ENCODE measurements at regions not wholly inside any gene's neighbourhood (a gene's known extent, or its start where the extent isn't known, plus 50 kb on each side); places are given as distances from the start of the nearest gene placed in this dataset.

DNA sequence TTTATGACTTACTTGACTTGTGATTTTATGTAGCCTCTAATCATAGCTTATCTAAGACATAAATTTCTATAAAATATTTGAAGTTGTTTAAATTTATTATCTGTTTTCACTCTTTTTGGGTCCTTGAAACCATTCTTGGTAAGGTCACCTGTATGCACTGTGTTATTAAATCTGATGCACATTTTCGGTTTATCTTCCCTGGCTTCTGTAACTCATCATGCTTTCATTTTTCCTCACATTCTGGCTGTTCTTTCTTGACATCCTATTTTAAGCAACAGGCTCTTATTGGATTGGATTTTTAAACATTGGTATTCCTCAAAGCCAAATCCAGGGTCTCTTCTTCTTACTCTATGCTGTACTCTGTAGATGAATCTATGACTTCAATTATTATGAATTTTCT, 341.6 kb downstream of the TGFB2 start:
- TF ChIP-seq, protein P1, sequence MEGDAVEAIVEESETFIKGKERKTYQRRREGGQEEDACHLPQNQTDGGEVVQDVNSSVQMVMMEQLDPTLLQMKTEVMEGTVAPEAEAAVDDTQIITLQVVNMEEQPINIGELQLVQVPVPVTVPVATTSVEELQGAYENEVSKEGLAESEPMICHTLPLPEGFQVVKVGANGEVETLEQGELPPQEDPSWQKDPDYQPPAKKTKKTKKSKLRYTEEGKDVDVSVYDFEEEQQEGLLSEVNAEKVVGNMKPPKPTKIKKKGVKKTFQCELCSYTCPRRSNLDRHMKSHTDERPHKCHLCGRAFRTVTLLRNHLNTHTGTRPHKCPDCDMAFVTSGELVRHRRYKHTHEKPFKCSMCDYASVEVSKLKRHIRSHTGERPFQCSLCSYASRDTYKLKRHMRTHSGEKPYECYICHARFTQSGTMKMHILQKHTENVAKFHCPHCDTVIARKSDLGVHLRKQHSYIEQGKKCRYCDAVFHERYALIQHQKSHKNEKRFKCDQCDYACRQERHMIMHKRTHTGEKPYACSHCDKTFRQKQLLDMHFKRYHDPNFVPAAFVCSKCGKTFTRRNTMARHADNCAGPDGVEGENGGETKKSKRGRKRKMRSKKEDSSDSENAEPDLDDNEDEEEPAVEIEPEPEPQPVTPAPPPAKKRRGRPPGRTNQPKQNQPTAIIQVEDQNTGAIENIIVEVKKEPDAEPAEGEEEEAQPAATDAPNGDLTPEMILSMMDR (IDR thresholded peaks at IDR 0.05), result no peak
- TF ChIP-seq POLR2A (IDR thresholded peaks at IDR 0.05), result no peak

Measured in esophagus squamous epithelium (tissue), 4 donors.